MCF 10A (cell line): ENCODE measurements at regions not wholly inside any gene's neighbourhood (a gene's known extent, or its start where the extent isn't known, plus 50 kb on each side); places are given as distances from the start of the nearest gene placed in this dataset.

ENCODE experiments used
- BruUV-seq: library from RNA; stranded (reverse); fragments of 400-500 nt; replicated peaks from 2 replicates; lab custom pipeline; 2021; lab: Mats Ljungman, UMichigan
- CTCF ChIA-PET: fragments of 300-600 bp; sonication (Branson Sonifier 250); formaldehyde crosslinking; extraction: SDS; loops from one replicate; lab custom pipeline; 2021; ENCODE audit warnings: antibody characterized with exemption, inconsistent platforms; lab: Yijun Ruan, JAX
- POLR2A ChIA-PET: fragments of 300-600, 350-650 bp; sonication (Branson Sonifier 250); formaldehyde crosslinking; extraction: SDS; loops from one replicate; lab custom pipeline; 2020; ENCODE audit warnings: antibody characterized with exemption, inconsistent platforms; lab: Yijun Ruan, JAX
- DNase-seq: peaks from one replicate; pipeline ENCODE4 v3.0.0-alpha.2; 2018; ENCODE audit not compliant: unreplicated experiment
- H3K27ac Mint-ChIP-seq: one replicate; pipeline ENCODE4 v1.8.0; 2022; ENCODE audit warnings: mild to moderate bottlenecking, low read depth, mixed read lengths; ENCODE audit not compliant: unreplicated experiment
- H3K27me3 Mint-ChIP-seq: one replicate; pipeline ENCODE4 v1.8.0; 2022; ENCODE audit warnings: mixed read lengths; ENCODE audit not compliant: insufficient read depth, unreplicated experiment
- H3K36me3 Mint-ChIP-seq: one replicate; pipeline ENCODE4 v1.8.0; 2022; ENCODE audit warnings: mild to moderate bottlenecking, moderate library complexity, mixed read lengths; ENCODE audit not compliant: insufficient read depth, unreplicated experiment
- H3K4me1 Mint-ChIP-seq: one replicate; pipeline ENCODE4 v1.8.0; 2022; ENCODE audit warnings: mixed read lengths; ENCODE audit not compliant: insufficient read depth, unreplicated experiment
- H3K4me3 Mint-ChIP-seq: one replicate; pipeline ENCODE4 v1.8.0; 2022; ENCODE audit warnings: mild to moderate bottlenecking, moderate library complexity, mixed read lengths; ENCODE audit not compliant: unreplicated experiment
- H3K9me3 Mint-ChIP-seq: one replicate; pipeline ENCODE4 v1.8.0; 2022; ENCODE audit warnings: mixed read lengths; ENCODE audit not compliant: unreplicated experiment
- intact Hi-C: fragments of 100-400 bp; cut with micrococcal nuclease; formaldehyde crosslinking; loops from 2 replicates; pipeline ENCODE4 v1.14.1; 2022
- TF ChIP-seq, protein P1 (sequence below): fragments of 200-600 bp; IDR thresholded peaks from one replicate; pipeline ENCODE4 v1.8.0; 2022; ENCODE audit warnings: antibody characterized with exemption, mild to moderate bottlenecking; ENCODE audit not compliant: unreplicated experiment

- TF ChIP-seq, protein P1, sequence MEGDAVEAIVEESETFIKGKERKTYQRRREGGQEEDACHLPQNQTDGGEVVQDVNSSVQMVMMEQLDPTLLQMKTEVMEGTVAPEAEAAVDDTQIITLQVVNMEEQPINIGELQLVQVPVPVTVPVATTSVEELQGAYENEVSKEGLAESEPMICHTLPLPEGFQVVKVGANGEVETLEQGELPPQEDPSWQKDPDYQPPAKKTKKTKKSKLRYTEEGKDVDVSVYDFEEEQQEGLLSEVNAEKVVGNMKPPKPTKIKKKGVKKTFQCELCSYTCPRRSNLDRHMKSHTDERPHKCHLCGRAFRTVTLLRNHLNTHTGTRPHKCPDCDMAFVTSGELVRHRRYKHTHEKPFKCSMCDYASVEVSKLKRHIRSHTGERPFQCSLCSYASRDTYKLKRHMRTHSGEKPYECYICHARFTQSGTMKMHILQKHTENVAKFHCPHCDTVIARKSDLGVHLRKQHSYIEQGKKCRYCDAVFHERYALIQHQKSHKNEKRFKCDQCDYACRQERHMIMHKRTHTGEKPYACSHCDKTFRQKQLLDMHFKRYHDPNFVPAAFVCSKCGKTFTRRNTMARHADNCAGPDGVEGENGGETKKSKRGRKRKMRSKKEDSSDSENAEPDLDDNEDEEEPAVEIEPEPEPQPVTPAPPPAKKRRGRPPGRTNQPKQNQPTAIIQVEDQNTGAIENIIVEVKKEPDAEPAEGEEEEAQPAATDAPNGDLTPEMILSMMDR: no peak
- Mint-ChIP-seq H3K27me3 (peaks cover 55% of the 10 kb centered on the region), H3K4me3 (no peak overlapping the region), H3K4me1 (no peaks in the 10 kb centered on the region), H3K27ac (no peak overlapping the region), H3K36me3 (no peaks in the 10 kb centered on the region), H3K9me3 (no peaks in the 10 kb centered on the region)
- intact Hi-C loops: no loop called here
- ChIA-PET POLR2A (no interaction called here), CTCF (interaction anchor here (0.6 kb wide), 1 partner anchor 19 kb away, joined by 3 read pairs; no protein-coding TSS in a partner anchor)
- no peak for DNase-seq
- BruUV-seq: no TSS peak
These were observed 447.6 kb upstream of the NFE2L3 start for GRCh38 chr7:25704413-25704812.

DNA sequence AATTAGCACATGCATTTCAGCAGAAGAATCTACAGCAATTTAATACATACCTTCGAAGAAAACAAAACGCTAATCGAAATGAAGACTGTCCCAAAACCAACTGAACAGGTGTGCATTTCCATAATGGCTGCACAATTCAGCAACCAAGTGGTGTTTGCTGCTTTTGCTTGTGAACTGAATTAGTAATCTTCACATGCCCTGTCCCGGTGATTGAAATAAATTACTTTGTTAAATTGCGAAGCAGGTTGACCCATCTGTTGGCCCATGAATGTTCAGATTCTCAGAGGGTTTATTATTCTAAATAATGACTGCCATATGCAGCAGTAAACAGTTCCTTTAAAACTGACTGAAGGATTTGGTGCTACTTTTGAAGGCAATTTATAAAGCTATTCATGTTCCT lies 445.2 kb upstream of the NFE2L3 start:
- Mint-ChIP-seq H3K4me1 (no peaks in the 10 kb centered on the region), H3K36me3 (no peaks in the 10 kb centered on the region), H3K4me3 (no peak overlapping the region), H3K27me3 (peaks cover 78% of the 10 kb centered on the region), H3K9me3 (no peaks in the 10 kb centered on the region), H3K27ac (no peak overlapping the region)
- BruUV-seq: no TSS peak
- no peak for DNase-seq
- ChIA-PET CTCF (interaction anchor here (0.6 to 1.1 kb wide), 2 partner anchors 9 to 145 kb away, joined by 3 to 4 read pairs; no protein-coding TSS in a partner anchor), POLR2A (no interaction called here)
- TF ChIP-seq, protein P1: no peak
- intact Hi-C loops: no loop called here

- intact Hi-C loops: no loop called here
- TF ChIP-seq, protein P1: no peak
- ChIA-PET POLR2A (interaction anchor here (0.6 to 1.3 kb wide), 3 partner anchors 8 to 86 kb away, joined by 3 to 4 read pairs (median 4); no protein-coding TSS in a partner anchor), CTCF (interaction anchor here (0.6 to 1.1 kb wide), 4 partner anchors 13 to 144 kb away, joined by 3 to 5 read pairs (median 4); no protein-coding TSS in a partner anchor)
- Mint-ChIP-seq H3K36me3 (no peaks in the 10 kb centered on the region), H3K27me3 (peaks cover 90% of the 10 kb centered on the region), H3K4me3 (no peak overlapping the region), H3K9me3 (no peaks in the 10 kb centered on the region), H3K27ac (no peak overlapping the region), H3K4me1 (no peaks in the 10 kb centered on the region)
- no peak for DNase-seq
- BruUV-seq: no TSS peak
These were observed 444.0 kb upstream of the NFE2L3 start for GRCh38 chr7:25707768-25708620.

- ChIA-PET POLR2A (no interaction called here), CTCF (interaction anchor here (0.6 to 0.9 kb wide), 2 partner anchors 10 to 158 kb away, joined by 3 to 5 read pairs; no protein-coding TSS in a partner anchor)
- no peaks in the 10 kb centered on the region for H3K4me1 Mint-ChIP-seq
- H3K36me3 Mint-ChIP-seq: peaks cover 4% of the 10 kb centered on the region
- no TSS peak for BruUV-seq
- H3K27me3 Mint-ChIP-seq: peaks cover 96% of the 10 kb centered on the region
- intact Hi-C loops: no loop called here
- no peak overlapping the region for H3K27ac Mint-ChIP-seq
- DNase-seq: no peak
- TF ChIP-seq, protein P1: no peak
- no peak overlapping the region for H3K4me3 Mint-ChIP-seq
- no peaks in the 10 kb centered on the region for H3K9me3 Mint-ChIP-seq
These were observed 441.0 kb upstream of the NFE2L3 start for GRCh38 chr7:25710959-25711358.
